Activated CD4-positive, alpha-beta T cell treated with anti-CD3 and anti-CD28 coated beads for 36 hours (primary cell): ENCODE measurements at regions not wholly inside any gene's neighbourhood (a gene's known extent, or its start where the extent isn't known, plus 50 kb on each side); places are given as distances from the start of the nearest gene placed in this dataset.

Experiments used
- ATAC-seq: fragments of 200-7000 bp; cut with Tn5 transposase; one replicate; pipeline ENCODE4 v1.10.0; 2021; ENCODE audit warnings: mild to moderate bottlenecking, moderate library complexity
- CTCF ChIA-PET: fragments of 350-600 bp; sonication (Branson Sonifier 250); formaldehyde crosslinking; loops from one replicate; lab custom pipeline; 2021; ENCODE audit warnings: antibody characterized with exemption; lab: Charles Lee
- POLR2A ChIA-PET: fragments of 350-600 bp; sonication (Branson Sonifier 250); formaldehyde crosslinking; loops from one replicate; lab custom pipeline; 2021; ENCODE audit warnings: antibody characterized with exemption, inconsistent platforms; lab: Charles Lee
- DNase-seq: peaks from one replicate; pipeline ENCODE4 v3.0.0-alpha.2; 2020
- H3K27ac Mint-ChIP-seq: one replicate; pipeline ENCODE4 v1.8.0; 2021; ENCODE audit warnings: mixed read lengths
- H3K27me3 Mint-ChIP-seq: one replicate; pipeline ENCODE4 v1.8.0; 2021; ENCODE audit warnings: mixed read lengths
- H3K36me3 Mint-ChIP-seq: one replicate; pipeline ENCODE4 v1.8.0; 2021; ENCODE audit warnings: low read depth, mixed read lengths
- H3K4me1 Mint-ChIP-seq: one replicate; pipeline ENCODE4 v1.8.0; 2021; ENCODE audit warnings: mixed read lengths
- H3K4me3 Mint-ChIP-seq: one replicate; pipeline ENCODE4 v1.8.0; 2021; ENCODE audit warnings: mild to moderate bottlenecking, moderate library complexity, mixed read lengths
- H3K9me3 Mint-ChIP-seq: one replicate; pipeline ENCODE4 v1.8.0; 2021; ENCODE audit warnings: low read depth, mixed read lengths
- intact Hi-C, 2 experiments: fragments of 100-400 bp; cut with DNase I in 1 of 2; cut with micrococcal nuclease in 1 of 2; formaldehyde crosslinking; loops; one replicate each; pipeline versions ENCODE4 v1.14.2 to v1.15.1; 2022 to 2024; cut with DNase I, micrococcal nuclease

DNA sequence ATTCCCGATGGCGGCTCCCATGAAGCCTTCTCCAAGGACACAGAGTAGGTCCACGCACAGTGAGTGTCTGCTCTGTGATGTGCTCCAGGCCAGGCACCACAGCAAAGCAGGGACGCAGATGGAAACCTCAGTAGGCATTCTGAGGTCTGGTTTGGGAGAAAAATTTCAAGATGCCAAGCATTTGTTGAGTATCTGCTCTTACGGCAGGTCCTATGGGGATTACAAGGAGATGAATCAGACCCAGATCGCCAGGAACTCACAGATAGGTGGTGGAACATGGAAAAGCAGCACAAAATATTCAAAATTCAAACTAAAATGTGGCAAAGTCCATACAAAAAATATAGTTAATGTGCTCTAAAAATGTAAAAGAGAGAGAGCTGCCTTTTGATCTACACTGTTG is 684.9 kb upstream of the TMEM132C start:
- ATAC-seq: no peak
- H3K27me3 Mint-ChIP-seq: no peaks in the 10 kb centered on the region
- intact Hi-C loops: no loop called here
- ChIA-PET CTCF (no interaction called here), POLR2A (no interaction called here)
- no peaks in the 10 kb centered on the region for H3K36me3 Mint-ChIP-seq
- no peak for DNase-seq
- no peak overlapping the region for H3K27ac Mint-ChIP-seq
- H3K9me3 Mint-ChIP-seq: peaks cover 2% of the 10 kb centered on the region
- no peak overlapping the region for H3K4me3 Mint-ChIP-seq
- H3K4me1 Mint-ChIP-seq: no peaks in the 10 kb centered on the region

- Mint-ChIP-seq H3K27me3 (no peaks in the 10 kb centered on the region), H3K4me1 (no peaks in the 10 kb centered on the region), H3K36me3 (no peaks in the 10 kb centered on the region), H3K27ac (no peak overlapping the region), H3K4me3 (no peak overlapping the region), H3K9me3 (peaks cover 2% of the 10 kb centered on the region)
- ChIA-PET CTCF (no interaction called here), POLR2A (no interaction called here)
- intact Hi-C loops: no loop called here
- no peak for DNase-seq
- no peak for ATAC-seq
These were observed 683.9 kb upstream of the TMEM132C start for GRCh38 chr12:127583041-127583440.

GRCh38 chr12:127588249-127588648 is 678.7 kb upstream of the TMEM132C start:
- no peak overlapping the region for H3K4me3 Mint-ChIP-seq
- POLR2A ChIA-PET: no interaction called here
- no peak for DNase-seq
- intact Hi-C loops: no loop called here
- H3K27ac Mint-ChIP-seq: no peak overlapping the region
- CTCF ChIA-PET: no interaction called here
- peaks cover 2% of the 10 kb centered on the region for H3K9me3 Mint-ChIP-seq
- no peaks in the 10 kb centered on the region for H3K36me3 Mint-ChIP-seq
- ATAC-seq: no peak
- no peaks in the 10 kb centered on the region for H3K4me1 Mint-ChIP-seq
- H3K27me3 Mint-ChIP-seq: peaks cover 2% of the 10 kb centered on the region

DNA sequence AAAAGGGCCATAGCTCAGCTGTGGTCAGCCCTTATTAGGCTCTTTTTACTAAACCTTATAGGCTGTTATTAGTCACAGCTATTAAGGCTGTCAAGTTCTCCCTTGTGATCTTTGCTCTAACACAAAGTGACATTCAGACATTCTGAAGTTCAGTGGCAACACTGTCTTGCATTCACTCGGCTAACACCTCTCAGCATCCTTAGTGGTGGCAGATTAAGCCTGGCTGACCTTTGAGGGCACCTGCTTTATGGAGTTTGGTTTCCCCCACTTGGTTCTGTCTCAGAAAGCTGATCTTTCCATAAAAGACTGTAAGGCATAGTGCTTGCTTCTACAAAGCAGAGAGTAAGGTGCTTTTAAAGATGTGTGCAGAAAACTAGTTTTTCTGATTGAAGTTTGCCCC is 677.4 kb upstream of the TMEM132C start:
- H3K36me3 Mint-ChIP-seq: no peaks in the 10 kb centered on the region
- H3K4me1 Mint-ChIP-seq: no peaks in the 10 kb centered on the region
- no peak overlapping the region for H3K27ac Mint-ChIP-seq
- peaks cover 2% of the 10 kb centered on the region for H3K27me3 Mint-ChIP-seq
- ChIA-PET CTCF (no interaction called here), POLR2A (no interaction called here)
- DNase-seq: no peak
- no peak overlapping the region for H3K4me3 Mint-ChIP-seq
- intact Hi-C loops: no loop called here
- H3K9me3 Mint-ChIP-seq: peaks cover 2% of the 10 kb centered on the region
- no peak for ATAC-seq

DNA sequence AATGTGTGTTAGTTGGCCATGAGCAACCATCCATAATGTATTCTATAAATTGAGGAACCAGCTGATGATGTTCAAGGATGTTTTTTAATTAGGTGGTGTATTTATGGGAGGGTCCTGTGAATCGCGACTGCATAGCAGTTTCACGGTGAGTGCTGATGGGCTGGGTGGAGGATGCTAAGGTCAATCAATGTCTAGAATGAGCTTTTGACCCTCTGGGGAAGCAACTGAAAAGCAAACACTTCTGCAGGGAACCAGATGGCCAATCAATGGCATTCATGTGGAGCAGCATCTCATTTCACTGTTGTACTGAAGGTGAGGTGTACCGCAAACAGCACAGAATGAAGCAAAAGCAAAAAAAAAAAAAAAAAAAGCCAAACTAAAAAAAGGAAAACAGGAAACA is 676.1 kb upstream of the TMEM132C start:
- intact Hi-C loops: no loop called here
- ATAC-seq (no peak), DNase-seq (no peak)
- no peak overlapping the region for H3K27ac Mint-ChIP-seq
- no peaks in the 10 kb centered on the region for H3K4me1 Mint-ChIP-seq
- ChIA-PET CTCF (no interaction called here), POLR2A (interaction anchor here (0.7 kb wide), 1 partner anchor 1193 kb away, joined by 4 read pairs; no protein-coding TSS in a partner anchor)
- peaks cover 2% of the 10 kb centered on the region for H3K9me3 Mint-ChIP-seq
- H3K4me3 Mint-ChIP-seq: no peak overlapping the region
- H3K27me3 Mint-ChIP-seq: peaks cover 2% of the 10 kb centered on the region
- no peaks in the 10 kb centered on the region for H3K36me3 Mint-ChIP-seq

- peaks cover 2% of the 10 kb centered on the region for H3K9me3 Mint-ChIP-seq
- POLR2A ChIA-PET: no interaction called here
- DNase-seq (no peak), ATAC-seq (no peak)
- no peak overlapping the region for H3K27ac Mint-ChIP-seq
- CTCF ChIA-PET: interaction anchor here (0.6 kb wide), 1 partner anchor 59 kb away, joined by 3 read pairs; no protein-coding TSS in a partner anchor
- peaks cover 2% of the 10 kb centered on the region for H3K27me3 Mint-ChIP-seq
- H3K4me3 Mint-ChIP-seq: no peak overlapping the region
- H3K36me3 Mint-ChIP-seq: no peaks in the 10 kb centered on the region
- no peaks in the 10 kb centered on the region for H3K4me1 Mint-ChIP-seq
- intact Hi-C loops: no loop called here
These were observed 674.7 kb upstream of the TMEM132C start for GRCh38 chr12:127592245-127592644.

DNA sequence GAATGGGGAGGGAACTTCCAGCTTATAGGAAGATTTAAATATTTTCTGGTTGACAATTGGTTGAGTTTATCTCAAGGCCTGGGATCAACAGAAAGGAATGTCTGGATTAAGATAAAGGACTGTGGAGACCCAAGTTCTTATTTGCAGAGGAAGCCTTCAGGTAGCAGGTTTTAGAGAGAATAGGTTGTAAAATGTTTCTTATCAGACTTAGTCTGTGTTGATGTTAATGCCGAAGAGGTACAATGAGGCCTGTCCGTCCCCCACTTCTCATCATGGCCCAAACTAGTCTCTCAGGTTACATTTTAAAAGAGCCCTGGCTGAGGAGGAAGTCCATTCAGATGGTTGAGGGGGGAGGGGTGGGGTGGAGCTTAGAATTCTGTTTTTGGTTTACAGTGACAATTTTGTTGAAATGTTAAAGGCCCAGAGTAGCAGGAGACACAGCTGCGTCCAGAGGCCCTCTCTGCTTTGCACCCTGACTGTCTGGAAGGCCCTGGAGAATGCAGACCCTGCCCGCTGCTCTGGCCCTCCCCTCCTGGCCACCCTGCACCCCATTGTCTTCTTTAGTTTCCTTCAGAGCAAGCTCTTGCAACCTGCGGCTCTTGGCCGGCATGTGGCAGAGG is 672.5 kb upstream of the TMEM132C start:
- Mint-ChIP-seq H3K36me3 (no peaks in the 10 kb centered on the region), H3K27me3 (no peaks in the 10 kb centered on the region), H3K4me1 (no peaks in the 10 kb centered on the region), H3K9me3 (no peaks in the 10 kb centered on the region), H3K4me3 (no peak overlapping the region), H3K27ac (no peak overlapping the region)
- no peak for ATAC-seq
- intact Hi-C loops: no loop called here
- DNase-seq: no peak
- ChIA-PET CTCF (no interaction called here), POLR2A (interaction anchor here (0.6 kb wide), 1 partner anchor 451 kb away, joined by 4 read pairs; no protein-coding TSS in a partner anchor)

DNA sequence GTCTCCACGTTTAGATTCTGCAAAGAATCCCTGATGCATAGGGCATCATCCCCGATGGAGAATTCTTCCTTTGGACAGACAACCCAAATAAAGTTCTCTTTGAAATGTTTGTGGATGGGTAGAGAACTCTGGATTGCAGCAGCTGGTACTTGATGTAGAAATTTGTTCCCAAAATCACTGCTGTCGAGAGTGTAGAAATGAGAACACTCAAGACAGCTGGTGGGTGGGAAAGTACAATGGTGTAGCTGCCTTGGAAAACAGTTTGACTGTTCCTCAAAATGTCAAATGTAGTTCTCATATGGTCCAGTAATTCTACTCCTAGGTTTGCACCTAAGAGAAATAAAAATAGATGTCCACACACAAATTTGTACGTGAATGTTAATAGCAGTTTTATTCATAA is 671.5 kb upstream of the TMEM132C start:
- no peak overlapping the region for H3K27ac Mint-ChIP-seq
- no peaks in the 10 kb centered on the region for H3K27me3 Mint-ChIP-seq
- intact Hi-C loops: no loop called here
- no peaks in the 10 kb centered on the region for H3K4me1 Mint-ChIP-seq
- H3K4me3 Mint-ChIP-seq: no peak overlapping the region
- DNase-seq: no peak
- no peaks in the 10 kb centered on the region for H3K9me3 Mint-ChIP-seq
- POLR2A ChIA-PET: interaction anchor here (0.6 kb wide), 1 partner anchor 450 kb away, joined by 4 read pairs; no protein-coding TSS in a partner anchor
- no peaks in the 10 kb centered on the region for H3K36me3 Mint-ChIP-seq
- CTCF ChIA-PET: no interaction called here
- ATAC-seq: no peak

GRCh38 chr12:127596891-127597290 is 670.1 kb upstream of the TMEM132C start:
- DNase-seq (no peak), ATAC-seq (no peak)
- Mint-ChIP-seq H3K27me3 (no peaks in the 10 kb centered on the region), H3K36me3 (no peaks in the 10 kb centered on the region), H3K4me3 (no peak overlapping the region), H3K27ac (no peak overlapping the region), H3K4me1 (no peaks in the 10 kb centered on the region), H3K9me3 (no peaks in the 10 kb centered on the region)
- CTCF ChIA-PET: no interaction called here
- POLR2A ChIA-PET: no interaction called here
- intact Hi-C loops: no loop called here

GRCh38 chr12:127599436-127599835 is 667.5 kb upstream of the TMEM132C start:
- H3K9me3 Mint-ChIP-seq: no peaks in the 10 kb centered on the region
- ATAC-seq: no peak
- CTCF ChIA-PET: no interaction called here

DNA sequence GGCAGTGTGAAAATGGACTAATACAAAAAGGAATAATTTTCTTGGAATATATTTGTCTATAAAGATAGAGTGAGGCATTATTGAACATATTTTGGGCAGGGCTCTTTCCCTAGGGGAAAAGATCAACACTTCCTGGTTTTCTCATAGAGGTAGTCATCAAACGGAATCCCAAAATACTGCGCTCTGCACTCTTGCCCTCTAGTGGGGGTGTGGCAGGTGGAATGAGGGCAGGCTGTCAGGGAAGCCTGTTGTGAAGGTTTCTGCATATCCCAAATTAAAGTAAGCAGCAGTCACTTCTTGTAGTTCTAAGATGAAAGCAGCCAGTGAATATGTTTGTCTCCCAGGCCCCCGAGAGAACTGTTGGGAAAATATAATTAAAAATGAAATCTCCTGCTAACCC is 666.8 kb upstream of the TMEM132C start:
- Mint-ChIP-seq H3K4me3 (no peak overlapping the region), H3K4me1 (no peaks in the 10 kb centered on the region), H3K9me3 (no peaks in the 10 kb centered on the region), H3K27ac (no peak overlapping the region), H3K27me3 (no peaks in the 10 kb centered on the region), H3K36me3 (no peaks in the 10 kb centered on the region)
- ATAC-seq (no peak), DNase-seq (no peak)
- ChIA-PET POLR2A (no interaction called here), CTCF (no interaction called here)
- intact Hi-C loops: loop anchor here in 1 of 2 experiments (5.0 kb wide), 1 partner anchor 168 kb away; no protein-coding TSS in a partner anchor

More at GRCh38 chr12:127599436-127599835, 667.5 kb upstream of the TMEM132C start:
- no peak for DNase-seq
- POLR2A ChIA-PET: no interaction called here
- no peaks in the 10 kb centered on the region for H3K4me1 Mint-ChIP-seq
- H3K27ac Mint-ChIP-seq: no peak overlapping the region
- H3K36me3 Mint-ChIP-seq: no peaks in the 10 kb centered on the region
- H3K27me3 Mint-ChIP-seq: no peaks in the 10 kb centered on the region
- intact Hi-C loops: no loop called here
- no peak overlapping the region for H3K4me3 Mint-ChIP-seq

DNA sequence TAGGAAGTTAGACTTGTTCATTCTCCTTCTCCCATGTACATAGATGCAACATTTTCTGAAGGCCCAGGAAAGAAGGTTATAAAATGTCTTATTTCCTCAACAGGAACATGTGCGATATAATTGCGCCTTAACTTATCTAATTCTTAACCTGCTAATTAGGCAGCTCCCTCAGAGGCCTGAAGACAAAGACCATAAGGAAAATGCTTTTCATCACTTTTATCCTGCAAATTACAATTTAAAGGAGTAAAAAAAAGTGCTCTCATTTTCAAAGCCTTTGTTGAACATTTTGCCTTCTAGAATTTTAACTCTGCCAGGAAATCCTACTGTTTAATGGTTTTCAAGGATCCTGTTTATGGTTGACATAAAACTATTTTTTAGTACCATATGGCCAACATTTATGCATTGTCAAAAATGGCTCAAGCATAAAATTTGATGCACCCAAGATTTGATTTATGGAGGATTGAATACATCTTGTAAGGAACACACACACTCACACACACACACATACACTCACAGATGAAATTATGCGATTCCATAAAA is 660.4 kb upstream of the TMEM132C start:
- ATAC-seq (no peak), DNase-seq (no peak)
- H3K36me3 Mint-ChIP-seq: no peaks in the 10 kb centered on the region
- H3K4me3 Mint-ChIP-seq: no peak overlapping the region
- no peaks in the 10 kb centered on the region for H3K27me3 Mint-ChIP-seq
- peaks cover 3% of the 10 kb centered on the region for H3K9me3 Mint-ChIP-seq
- no peaks in the 10 kb centered on the region for H3K4me1 Mint-ChIP-seq
- POLR2A ChIA-PET: no interaction called here
- CTCF ChIA-PET: interaction anchor here (0.6 kb wide), 1 partner anchor 11 kb away, joined by 3 read pairs; no protein-coding TSS in a partner anchor
- no peak overlapping the region for H3K27ac Mint-ChIP-seq
- intact Hi-C loops: no loop called here
